ENCODE measurements at regions not wholly inside any gene's neighbourhood (a gene's known extent, or its start where the extent isn't known, plus 50 kb on each side); places are given as distances from the start of the nearest gene placed in this dataset.

DNA sequence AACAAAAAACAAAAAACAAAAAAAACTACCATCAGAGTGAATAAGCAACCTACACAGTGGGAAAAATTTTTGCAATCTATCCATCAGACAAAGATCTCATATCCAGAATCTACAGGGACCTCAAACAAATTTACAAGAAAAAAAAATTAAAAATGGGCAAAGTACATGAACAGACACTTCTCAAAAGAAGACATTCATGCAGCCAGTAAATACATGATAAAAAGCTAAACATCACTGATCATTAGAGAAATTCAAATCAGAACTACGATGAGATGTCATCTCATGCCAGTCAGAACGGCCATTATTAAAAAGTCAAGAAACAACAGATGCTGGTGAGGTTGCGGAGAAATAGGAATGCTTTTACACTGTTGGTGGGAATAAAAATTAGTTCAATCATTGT lies 466.5 kb upstream of the ATXN7L3B start (continued):
- TF ChIP-seq KDM4A (IDR thresholded peaks at IDR 0.05; ENCODE audit: low read depth, low read length, severe bottlenecking): no peak
- TF ChIP-seq YY1 (IDR thresholded peaks at IDR 0.05; ENCODE audit: low read depth, low read length): no peak

DNA sequence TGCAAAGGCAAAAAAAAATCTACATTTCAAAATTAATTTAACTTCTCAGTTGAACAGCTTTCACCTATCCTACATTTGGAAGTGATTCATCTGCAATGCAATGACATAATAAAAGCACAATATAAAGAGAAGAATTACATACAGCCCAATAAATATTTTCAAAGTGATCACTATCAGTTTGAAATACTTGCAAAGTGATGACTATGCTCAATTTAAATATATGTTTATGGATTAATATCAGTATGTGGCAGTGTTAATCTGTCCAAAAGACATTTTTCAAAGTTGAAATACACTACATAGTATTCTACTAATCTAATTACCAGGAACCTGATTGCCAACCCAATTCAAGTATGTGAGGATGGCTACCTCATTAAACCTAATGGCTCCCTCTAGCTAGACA lies 460.7 kb upstream of the ATXN7L3B start:
- Histone ChIP-seq H2AK5ac (ENCODE audit: low read depth, low read length) (no peak overlapping the region), H3K14ac (ENCODE audit: insufficient read length) (no peak overlapping the region), H2AFZ (ENCODE audit: low read length) (no peak overlapping the region), H2BK5ac (ENCODE audit: low read depth, low read length) (no peak overlapping the region), H3K36me3 (ENCODE audit: control insufficient read depth in 2 of 4, insufficient read depth in 4 of 4, low read length in 3 of 4) (no peaks in the 10 kb centered on the region), H2BK12ac (ENCODE audit: low read depth, low read length) (no peak overlapping the region), H3K79me2 (ENCODE audit: control insufficient read depth in 1 of 2, insufficient read depth in 2 of 2, low read length in 2 of 2) (no peaks in the 10 kb centered on the region), H3K27ac (ENCODE audit: low read depth, low read length) (no peak overlapping the region), H2BK20ac (ENCODE audit: low read length) (no peak overlapping the region), H2BK120ac (replicated peaks; ENCODE audit: low read depth, low read length) (no peak overlapping the region), H3K4me1 (replicated peaks in 1 of 4; ENCODE audit: control insufficient read depth in 3 of 4, insufficient read depth in 4 of 4, low read length in 3 of 4) (no peaks in the 10 kb centered on the region), H4K20me1 (replicated peaks in 1 of 2; ENCODE audit: control insufficient read depth in 1 of 2, insufficient read depth in 2 of 2, low read length in 2 of 2) (no peaks in the 10 kb centered on the region), H3K4me2 (ENCODE audit: insufficient read depth in 1 of 2, low read depth in 2 of 2, low read length in 2 of 2) (no peak overlapping the region), H4K8ac (ENCODE audit: extremely low read depth, insufficient read depth, low read length) (no peak overlapping the region), H3K4me3 (ENCODE audit: extremely low read depth in 1 of 4, insufficient read depth in 2 of 4, low read depth in 3 of 4, low read length in 4 of 4) (no peak overlapping the region), H3K56ac (replicated peaks; ENCODE audit: insufficient read length, low read depth, low read length) (no peak overlapping the region), H4K5ac (ENCODE audit: insufficient read length, low read depth, low read length) (no peak overlapping the region), H3K4ac (replicated peaks; ENCODE audit: insufficient read length, low read depth, low read length) (no peak overlapping the region), H3K23me2 (ENCODE audit: low read depth, low read length) (no peaks in the 10 kb centered on the region), H4K91ac (replicated peaks; ENCODE audit: insufficient read length, low read length) (no peak overlapping the region), H3K27me3 (replicated peaks in 1 of 4; ENCODE audit: control insufficient read depth in 3 of 4, extremely low read depth in 1 of 4, insufficient read depth in 3 of 4, low read length in 3 of 4) (no peaks in the 10 kb centered on the region), H3K18ac (ENCODE audit: extremely low read depth, low read length) (no peak overlapping the region), H3K9me3 (ENCODE audit: insufficient read depth in 2 of 2, low read depth in 1 of 2, low read length in 1 of 2) (no peaks in the 10 kb centered on the region; a peak in 1 of 4 replicates), H3K79me1 (ENCODE audit: low read depth, low read length) (no peaks in the 10 kb centered on the region), H2BK15ac (ENCODE audit: low read length) (no peak overlapping the region), H3K9ac (replicated peaks in 1 of 4; ENCODE audit: extremely low read depth in 1 of 4, low read depth in 3 of 4, low read length in 3 of 4) (no peak overlapping the region), H3K23ac (ENCODE audit: insufficient read length) (no peak overlapping the region)
- FAIRE-seq (no peak), DNase-seq (ENCODE audit: low read depth in 1 of 2, low spot score in 2 of 2) (no peak)
- TF ChIP-seq CHD1 (IDR thresholded peaks at IDR 0.05; ENCODE audit: low read depth, low read length) (no peak), RAD21 (IDR thresholded peaks at IDR 0.05 in 1 of 2, conservative IDR thresholded peaks at IDR 0.05 in 1 of 2; ENCODE audit: low read depth in 2 of 2, low read length in 2 of 2) (0 out of 4 replicates have a peak, but pooled peaks of 1 of the 2 experiments have one; percentile 1), CTBP2 (IDR thresholded peaks at IDR 0.05; ENCODE audit: borderline replicate concordance, insufficient read depth, insufficient read length, low read length) (no peak), KDM4A (IDR thresholded peaks at IDR 0.05; ENCODE audit: low read depth, low read length, severe bottlenecking) (no peak), GABPA (IDR thresholded peaks at IDR 0.05; ENCODE audit: borderline replicate concordance, insufficient read depth, low read length) (no peak)
- TF ChIP-seq, protein P1, sequence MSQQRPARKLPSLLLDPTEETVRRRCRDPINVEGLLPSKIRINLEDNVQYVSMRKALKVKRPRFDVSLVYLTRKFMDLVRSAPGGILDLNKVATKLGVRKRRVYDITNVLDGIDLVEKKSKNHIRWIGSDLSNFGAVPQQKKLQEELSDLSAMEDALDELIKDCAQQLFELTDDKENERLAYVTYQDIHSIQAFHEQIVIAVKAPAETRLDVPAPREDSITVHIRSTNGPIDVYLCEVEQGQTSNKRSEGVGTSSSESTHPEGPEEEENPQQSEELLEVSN (IDR thresholded peaks at IDR 0.05): no peak
- CTCF ChIA-PET (ENCODE audit: partially characterized antibody): no interaction called here
- POLR2A ChIA-PET (ENCODE audit: partially characterized antibody): no interaction called here

Data from H1 (cell line).